T47D (cell line): ENCODE measurements at regions not wholly inside any gene's neighbourhood (a gene's known extent, or its start where the extent isn't known, plus 50 kb on each side); places are given as distances from the start of the nearest gene placed in this dataset.
"Not testable (repeated sequence)": the region's sequence is repeated elsewhere in the genome, so short reads cannot be mapped to it uniquely, and the experiment has no call there.

Experiments
- DNase-seq, 2 experiments: peaks; one replicate each; pipeline versions ENCODE4 v3.0.0 to v3.0.0-alpha.2; 2011 to 2012; ENCODE audit warnings: low read depth in 1 of 2, low spot score in 1 of 2
- JUND ChIP-seq: IDR thresholded peaks from 2 replicates; pipeline ENCODE4 v1.6.1; 2012; ENCODE audit warnings: low read depth
- in situ Hi-C: cut with HindIII; loops from 2 replicates; pipeline ENCODE4 v1.10.0; 2016; ENCODE audit warnings: low sequenced_read_pairs, low pct_unique_long_range_greater_than_20kb

- TF ChIP-seq JUND: no peak
- in situ Hi-C loops: no loop called here
- DNase-seq: no peak
These were observed 213.3 kb upstream of the ZRANB2 start for GRCh38 chr1:71294178-71294577.

GRCh38 chr1:71292203-71292602, 211.4 kb upstream of the ZRANB2 start:
- in situ Hi-C loops: no loop called here
- no peak for TF ChIP-seq JUND
- no peak for DNase-seq

GRCh38 chr1:71290506-71291237, 209.8 kb upstream of the ZRANB2 start:
- in situ Hi-C loops: not testable (repeated sequence)

GRCh38 chr1:71285529-71285928, 204.7 kb upstream of the ZRANB2 start:
- no peak for DNase-seq
- no peak for TF ChIP-seq JUND
- in situ Hi-C loops: no loop called here

More at GRCh38 chr1:71290506-71291237, 209.8 kb upstream of the ZRANB2 start:
- not testable (repeated sequence) for DNase-seq

- no peak for DNase-seq
- in situ Hi-C loops: no loop called here
- TF ChIP-seq JUND: no peak
These were observed 195.6 kb upstream of the ZRANB2 start for GRCh38 chr1:71276466-71276865.

- in situ Hi-C loops: no loop called here
- no peak for DNase-seq
- TF ChIP-seq JUND: no peak
These were observed 192.5 kb upstream of the ZRANB2 start for GRCh38 chr1:71273334-71273733.

GRCh38 chr1:71270394-71270915, 189.6 kb upstream of the ZRANB2 start:
- no peak for TF ChIP-seq JUND
- no peak for DNase-seq
- in situ Hi-C loops: no loop called here

- TF ChIP-seq JUND: no peak
- no peak for DNase-seq
- in situ Hi-C loops: no loop called here
These were observed 189.0 kb upstream of the ZRANB2 start for GRCh38 chr1:71269818-71270217.

GRCh38 chr1:71269179-71269578, 188.3 kb upstream of the ZRANB2 start:
- in situ Hi-C loops: no loop called here
- DNase-seq: no peak
- no peak for TF ChIP-seq JUND

GRCh38 chr1:71267220-71267619, 186.4 kb upstream of the ZRANB2 start:
- TF ChIP-seq JUND: no peak
- in situ Hi-C loops: no loop called here
- no peak for DNase-seq

GRCh38 chr1:71264039-71264438, 183.2 kb upstream of the ZRANB2 start:
- no peak for TF ChIP-seq JUND
- no peak for DNase-seq
- in situ Hi-C loops: no loop called here

GRCh38 chr1:71262970-71263369, 182.1 kb upstream of the ZRANB2 start:
- DNase-seq: no peak
- in situ Hi-C loops: no loop called here
- no peak for TF ChIP-seq JUND

- DNase-seq: no peak
- in situ Hi-C loops: no loop called here
- TF ChIP-seq JUND: no peak
These were observed 172.1 kb upstream of the ZRANB2 start for GRCh38 chr1:71252900-71253299.

- no peak for DNase-seq
- TF ChIP-seq JUND: no peak
- in situ Hi-C loops: no loop called here
These were observed 164.4 kb upstream of the ZRANB2 start for GRCh38 chr1:71245246-71245645.
